Thyroid gland (tissue), 4 donors: ENCODE measurements at regions not wholly inside any gene's neighbourhood (a gene's known extent, or its start where the extent isn't known, plus 50 kb on each side); places are given as distances from the start of the nearest gene placed in this dataset.

Experiments used
- POLR2A ChIP-seq, 2 donors: fragments of 450-650 bp; IDR thresholded peaks; one replicate each; pipeline ENCODE4 v1.6.1; 2017; ENCODE audit warnings: antibody characterized with exemption in 2 of 2, mild to moderate bottlenecking in 2 of 2, moderate library complexity in 1 of 2
- TF ChIP-seq, protein P1 (sequence below), 6 experiments: fragments of 200-600 bp in 3 of 6; fragments of 450-650 bp in 3 of 6; sonication (generic) in 3 of 6; IDR thresholded peaks; one replicate each; pipeline ENCODE4 v1.5.1; 2016 to 2019; ENCODE audit warnings: antibody characterized with exemption in 6 of 6, mild to moderate bottlenecking in 2 of 6, inconsistent platforms in 1 of 6, moderate library complexity in 1 of 6

DNA sequence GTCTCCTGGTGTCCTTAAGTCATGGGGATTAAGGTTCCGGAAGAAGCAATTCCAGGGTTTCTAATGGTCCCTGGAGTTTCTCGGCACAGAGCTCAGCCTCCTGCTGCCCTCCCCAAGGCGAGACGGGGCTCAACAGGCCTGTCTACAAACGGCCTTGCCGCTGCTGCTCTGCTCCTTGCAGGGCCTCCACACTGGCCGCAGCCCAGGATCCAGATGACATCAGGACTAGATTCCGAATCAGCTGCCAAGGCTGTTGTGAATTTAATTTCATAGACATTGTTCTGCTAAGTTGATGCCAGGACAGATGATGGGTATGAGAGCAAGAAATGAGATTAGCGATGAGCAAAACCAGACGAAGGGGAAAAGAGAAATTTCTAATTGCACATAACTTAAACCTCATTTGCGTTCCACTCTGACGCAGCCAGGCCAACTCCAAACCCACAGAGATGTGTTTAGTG is 103.6 kb upstream of the BACE2 start:
- TF ChIP-seq, protein P1, sequence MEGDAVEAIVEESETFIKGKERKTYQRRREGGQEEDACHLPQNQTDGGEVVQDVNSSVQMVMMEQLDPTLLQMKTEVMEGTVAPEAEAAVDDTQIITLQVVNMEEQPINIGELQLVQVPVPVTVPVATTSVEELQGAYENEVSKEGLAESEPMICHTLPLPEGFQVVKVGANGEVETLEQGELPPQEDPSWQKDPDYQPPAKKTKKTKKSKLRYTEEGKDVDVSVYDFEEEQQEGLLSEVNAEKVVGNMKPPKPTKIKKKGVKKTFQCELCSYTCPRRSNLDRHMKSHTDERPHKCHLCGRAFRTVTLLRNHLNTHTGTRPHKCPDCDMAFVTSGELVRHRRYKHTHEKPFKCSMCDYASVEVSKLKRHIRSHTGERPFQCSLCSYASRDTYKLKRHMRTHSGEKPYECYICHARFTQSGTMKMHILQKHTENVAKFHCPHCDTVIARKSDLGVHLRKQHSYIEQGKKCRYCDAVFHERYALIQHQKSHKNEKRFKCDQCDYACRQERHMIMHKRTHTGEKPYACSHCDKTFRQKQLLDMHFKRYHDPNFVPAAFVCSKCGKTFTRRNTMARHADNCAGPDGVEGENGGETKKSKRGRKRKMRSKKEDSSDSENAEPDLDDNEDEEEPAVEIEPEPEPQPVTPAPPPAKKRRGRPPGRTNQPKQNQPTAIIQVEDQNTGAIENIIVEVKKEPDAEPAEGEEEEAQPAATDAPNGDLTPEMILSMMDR (IDR thresholded peaks at IDR 0.05), result no peak
- TF ChIP-seq POLR2A (IDR thresholded peaks at IDR 0.05), result no peak
